Heart left ventricle (tissue), 16 donors: ENCODE measurements at regions not wholly inside any gene's neighbourhood (a gene's known extent, or its start where the extent isn't known, plus 50 kb on each side); places are given as distances from the start of the nearest gene placed in this dataset.

Experiments
- ATAC-seq, 4 donors: fragments of 200-7000 bp; cut with Tn5 transposase; one replicate each; pipeline ENCODE4 v1.9.1; 2020 to 2022; ENCODE audit warnings: moderate library complexity in 4 of 4, mild to moderate bottlenecking in 3 of 4, moderate number of reproducible peaks in 1 of 4
- DNase-seq, 5 donors: peaks; one replicate each; pipeline ENCODE4 v3.0.0-alpha.2; 2020
- H3K27ac ChIP-seq, 12 donors: fragments of 200-600 bp; sonication (generic) in 4 of 12; one replicate each; pipeline versions ENCODE4 v1.5.0 to v1.8.0; 2016 to 2022; ENCODE audit warnings: mild to moderate bottlenecking in 2 of 12
- H3K27me3 ChIP-seq, 9 donors: fragments of 200-600 bp; sonication (generic) in 2 of 9; one replicate each; pipeline versions ENCODE4 v1.5.1 to v1.8.0; 2016 to 2022; ENCODE audit warnings: mild to moderate bottlenecking in 3 of 9
- H3K36me3 ChIP-seq, 9 donors: fragments of 200-600 bp; sonication (generic) in 2 of 9; one replicate each; pipeline versions ENCODE4 v1.5.0 to v1.8.0; 2018 to 2022; ENCODE audit warnings: mild to moderate bottlenecking in 2 of 9
- H3K4me1 ChIP-seq, 12 donors: fragments of 200-600 bp; sonication (generic) in 4 of 12; one replicate each; pipeline versions ENCODE4 v1.5.0 to v1.8.0; 2016 to 2022; ENCODE audit warnings: mild to moderate bottlenecking in 3 of 12
- H3K4me3 ChIP-seq, 12 donors: fragments of 200-600 bp; sonication (generic) in 4 of 12; one replicate each; pipeline versions ENCODE4 v1.5.0 to v1.8.0; 2017 to 2022; ENCODE audit warnings: mild to moderate bottlenecking in 9 of 12, moderate library complexity in 4 of 12
- H3K9me3 ChIP-seq, 12 donors: fragments of 200-600 bp; sonication (generic) in 4 of 12; one replicate each; pipeline versions ENCODE4 v1.5.0 to v1.8.0; 2016 to 2022; ENCODE audit warnings: mild to moderate bottlenecking in 1 of 12
- POLR2A ChIP-seq, 2 donors: fragments of 450-650 bp; IDR thresholded peaks; one replicate each; pipeline ENCODE4 v1.6.1; 2017; ENCODE audit warnings: antibody characterized with exemption in 2 of 2, mild to moderate bottlenecking in 2 of 2, moderate library complexity in 2 of 2
- WGBS, 4 donors: extraction: QIAGEN DNeasy Blood & Tissue Kit in 2 of 4; methylation state at CpG; one replicate each; pipeline versions ENCODE4 v1.1.5 to v1.1.7; 2013 to 2018; 5-methylcytosine and 5-hydroxymethylcytosine counted together
- intact Hi-C, 10 donors: fragments of 100-400 bp; cut with DNase I; formaldehyde crosslinking; loops; one replicate each; pipeline versions ENCODE4 v1.11.1 to v1.14.2; 2022
- TF ChIP-seq, protein P1 (sequence below), 12 donors: fragments of 200-600 bp; sonication (generic) in 4 of 12; IDR thresholded peaks; one replicate each; pipeline versions ENCODE4 v1.5.0 to v1.8.0; 2018 to 2022; ENCODE audit warnings: antibody characterized with exemption in 12 of 12, mild to moderate bottlenecking in 5 of 12
- donor health status: ischemic (EF 13 %, LVEDD 7.1; RV severe dilation, severe dysfunction).
- donor health status: healthy with polysubstance abuse.
- donor health status: DM: no; HTN: yes; CAD: no.
- donor health status: DM: no; HTN: no; CAD: no.
- donor health status: ischemic (EF 25% LVEDD 6.9; RV normal size, moderate dysfunction).
- donor health status: ischemic (EF 25% LVEDD 5.7; RV mildly dilated, moderate dysfunction).
- donor health status: healthy.
- donor health status: DM: yes; HTN: yes; CAD: no.
- donor health status: ischemic (EF 35%, LVEDD 5.7; RV mildly dilated, moderate dysfunction).
- donor health status: nonischemic (EF 11% LVEDD 7.7; RV severe dilation, severe dysfunction).
- donor health status: DM: yes; HTN: yes; CAD: no.
- donor health status: PGD.
- donor health status: ischemic (EF 29% LVEDD 5.4; RV normal size, mild dysfunction).
- donor health status: nonischemic (EF 23%, LVEDD 6.1; RV moderate dilation, normal function).

DNA sequence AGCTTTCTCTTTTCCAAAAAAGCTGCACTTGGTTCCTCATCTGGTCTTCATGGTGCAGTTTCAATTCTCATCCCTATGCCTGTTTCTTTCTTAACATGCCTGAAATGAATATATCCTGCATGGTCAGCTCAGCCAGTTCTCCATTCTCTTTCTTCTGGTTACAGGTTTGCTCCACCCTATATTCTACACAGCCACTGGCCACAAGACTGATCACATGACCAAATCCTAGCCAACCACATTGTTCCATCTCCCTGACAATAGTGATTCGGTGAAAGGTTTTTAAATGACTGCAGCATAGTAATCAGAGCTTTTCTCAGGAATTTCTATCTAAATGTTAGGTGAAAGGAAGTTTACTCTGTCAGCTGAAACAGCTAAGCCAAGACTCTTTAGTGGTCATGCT lies 891.4 kb downstream of the METTL15 start:
- DNase-seq (no peak), ATAC-seq (no peak)
- no peaks in the 10 kb centered on the region for H3K36me3 ChIP-seq
- H3K4me1 ChIP-seq = no peaks in the 10 kb centered on the region
- 83 to 100% (median 91%) methylated on average over 1 of the region's 1 CpG for WGBS, 4 donors
- TF ChIP-seq POLR2A (IDR thresholded peaks at IDR 0.05) = no peak
- TF ChIP-seq, protein P1, sequence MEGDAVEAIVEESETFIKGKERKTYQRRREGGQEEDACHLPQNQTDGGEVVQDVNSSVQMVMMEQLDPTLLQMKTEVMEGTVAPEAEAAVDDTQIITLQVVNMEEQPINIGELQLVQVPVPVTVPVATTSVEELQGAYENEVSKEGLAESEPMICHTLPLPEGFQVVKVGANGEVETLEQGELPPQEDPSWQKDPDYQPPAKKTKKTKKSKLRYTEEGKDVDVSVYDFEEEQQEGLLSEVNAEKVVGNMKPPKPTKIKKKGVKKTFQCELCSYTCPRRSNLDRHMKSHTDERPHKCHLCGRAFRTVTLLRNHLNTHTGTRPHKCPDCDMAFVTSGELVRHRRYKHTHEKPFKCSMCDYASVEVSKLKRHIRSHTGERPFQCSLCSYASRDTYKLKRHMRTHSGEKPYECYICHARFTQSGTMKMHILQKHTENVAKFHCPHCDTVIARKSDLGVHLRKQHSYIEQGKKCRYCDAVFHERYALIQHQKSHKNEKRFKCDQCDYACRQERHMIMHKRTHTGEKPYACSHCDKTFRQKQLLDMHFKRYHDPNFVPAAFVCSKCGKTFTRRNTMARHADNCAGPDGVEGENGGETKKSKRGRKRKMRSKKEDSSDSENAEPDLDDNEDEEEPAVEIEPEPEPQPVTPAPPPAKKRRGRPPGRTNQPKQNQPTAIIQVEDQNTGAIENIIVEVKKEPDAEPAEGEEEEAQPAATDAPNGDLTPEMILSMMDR (IDR thresholded peaks at IDR 0.05) = no peak
- H3K27me3 ChIP-seq = no peaks in the 10 kb centered on the region
- intact Hi-C loops = no loop called here
- no peak overlapping the region for H3K4me3 ChIP-seq
- no peaks in the 10 kb centered on the region for H3K9me3 ChIP-seq
- no peak overlapping the region for H3K27ac ChIP-seq

DNA sequence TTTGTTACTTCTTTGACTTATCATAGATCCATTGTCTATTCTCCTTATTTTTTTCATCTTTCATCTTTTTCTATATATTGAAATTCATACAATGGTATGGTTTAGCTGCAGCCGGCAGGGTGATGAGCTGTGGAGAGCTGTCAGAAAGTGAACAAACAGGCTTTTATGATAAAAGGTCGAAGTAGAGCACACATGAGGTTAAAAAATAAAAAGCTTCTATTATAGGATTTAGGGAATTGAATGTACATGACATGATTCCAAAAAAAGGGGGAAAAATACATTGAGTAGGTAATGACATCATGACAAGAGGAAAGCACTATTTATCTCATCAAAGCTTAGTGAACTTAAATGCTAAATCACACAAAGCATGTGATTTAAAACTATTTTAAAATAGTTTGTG lies 884.8 kb downstream of the METTL15 start:
- intact Hi-C loops = no loop called here
- no peaks in the 10 kb centered on the region for H3K4me1 ChIP-seq
- 34 to 45% (median 41%) methylated on average over 2 of the region's 2 CpGs for WGBS, 4 donors
- H3K9me3 ChIP-seq = peaks cover 0 to 4% (median 0%) of the 10 kb centered on the region in 12 donors
- DNase-seq (no peak), ATAC-seq (no peak)
- no peaks in the 10 kb centered on the region for H3K27me3 ChIP-seq
- no peak overlapping the region for H3K4me3 ChIP-seq
- H3K36me3 ChIP-seq = no peaks in the 10 kb centered on the region
- TF ChIP-seq, protein P1 (IDR thresholded peaks at IDR 0.05) = no peak
- no peak for TF ChIP-seq POLR2A (IDR thresholded peaks at IDR 0.05)
- H3K27ac ChIP-seq = no peak overlapping the region

DNA sequence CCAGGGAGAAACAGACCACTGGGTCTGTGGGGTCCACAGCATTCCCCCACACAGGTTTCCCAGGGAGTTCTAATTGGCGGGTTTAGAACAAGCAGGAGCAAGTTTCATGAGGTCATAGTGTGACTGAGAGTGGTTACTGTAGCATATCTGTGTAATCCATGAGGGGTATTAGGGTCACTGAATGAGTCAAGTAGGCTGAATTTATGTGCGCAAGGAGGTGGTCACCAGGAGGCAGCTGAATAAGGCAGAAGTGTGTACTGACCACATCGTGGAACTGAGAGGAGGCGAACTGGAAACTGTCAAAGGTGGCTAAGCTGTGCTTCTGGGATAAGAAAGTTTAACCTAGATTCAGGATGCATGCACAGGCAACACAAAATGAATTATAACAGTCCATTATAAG lies 876.0 kb downstream of the METTL15 start:
- TF ChIP-seq, protein P1 (IDR thresholded peaks at IDR 0.05) = no peak
- intact Hi-C loops = no loop called here
- no peaks in the 10 kb centered on the region for H3K27me3 ChIP-seq

DNA sequence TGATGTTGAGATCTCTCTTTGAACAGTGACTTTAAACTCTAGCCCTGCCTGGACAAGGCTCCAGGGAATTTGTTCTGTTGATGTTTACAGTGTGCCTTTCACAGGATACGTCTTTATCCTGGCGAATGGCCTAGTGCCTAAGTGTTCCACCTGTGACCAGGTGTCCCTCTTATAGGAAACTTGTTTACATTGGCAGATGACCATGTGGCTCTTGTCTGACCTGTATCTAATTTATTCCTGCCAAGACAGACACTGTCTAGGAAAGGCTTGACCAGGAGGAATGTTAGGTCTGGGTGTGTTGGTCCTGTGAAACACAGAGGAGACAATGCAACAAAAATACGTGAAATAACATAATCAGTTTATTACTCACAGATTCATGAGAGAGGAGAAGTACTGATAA lies 875.6 kb downstream of the METTL15 start:
- H3K27me3 ChIP-seq = no peaks in the 10 kb centered on the region
- no peaks in the 10 kb centered on the region for H3K36me3 ChIP-seq
- DNase-seq = no peak
- no peak overlapping the region for H3K4me3 ChIP-seq
- 73 to 87% (median 79%) methylated on average over 3 of the region's 3 CpGs for WGBS, 4 donors
- intact Hi-C loops = no loop called here
- H3K27ac ChIP-seq = no peak overlapping the region
- no peak for ATAC-seq
- TF ChIP-seq POLR2A (IDR thresholded peaks at IDR 0.05) = no peak
- TF ChIP-seq, protein P1 (IDR thresholded peaks at IDR 0.05) = no peak
- H3K4me1 ChIP-seq = no peaks in the 10 kb centered on the region
- H3K9me3 ChIP-seq = no peaks in the 10 kb centered on the region

More for the DNA sequence above, 876.0 kb downstream of the METTL15 start:
- H3K36me3 ChIP-seq = no peaks in the 10 kb centered on the region
- H3K27ac ChIP-seq = no peak overlapping the region
- H3K9me3 ChIP-seq = no peaks in the 10 kb centered on the region
- DNase-seq = no peak
- no peaks in the 10 kb centered on the region for H3K4me1 ChIP-seq
- no peak overlapping the region for H3K4me3 ChIP-seq
- WGBS, 4 donors = 80 to 91% (median 87%) methylated on average over 4 of the region's 4 CpGs
- no peak for ATAC-seq
